Neuronal stem cell (in vitro differentiated cells): ENCODE measurements at regions not wholly inside any gene's neighbourhood (a gene's known extent, or its start where the extent isn't known, plus 50 kb on each side); places are given as distances from the start of the nearest gene placed in this dataset.

Experiments
- DNase-seq: peaks from one replicate; pipeline ENCODE4 v3.0.0-alpha.2; 2013; ENCODE audit warnings: low spot score
- H2AFZ ChIP-seq: one replicate; pipeline ENCODE4 v1.6.1; 2013; ENCODE audit warnings: mild to moderate bottlenecking, low read length, inconsistent platforms
- H2AK5ac ChIP-seq: 2 replicates; pipeline ENCODE4 v1.6.1; 2013; ENCODE audit warnings: low read depth, mild to moderate bottlenecking, inconsistent platforms, low read length, moderate library complexity, mixed read lengths
- H2BK120ac ChIP-seq: 2 replicates; pipeline ENCODE4 v1.6.1; 2013; ENCODE audit warnings: low read depth, mild to moderate bottlenecking, inconsistent platforms, low read length, moderate library complexity, mixed read lengths
- H2BK12ac ChIP-seq: one replicate; pipeline ENCODE4 v1.6.1; 2013; ENCODE audit warnings: low read length, inconsistent platforms
- H2BK15ac ChIP-seq: 2 replicates; pipeline ENCODE4 v1.6.1; 2013; ENCODE audit warnings: mild to moderate bottlenecking, low read length, inconsistent platforms, mixed read lengths
- H2BK5ac ChIP-seq: one replicate; pipeline ENCODE4 v1.6.1; 2013; ENCODE audit warnings: inconsistent platforms, mild to moderate bottlenecking, low read length, moderate library complexity
- H3K14ac ChIP-seq: one replicate; pipeline ENCODE4 v1.6.1; 2013; ENCODE audit warnings: low read length, inconsistent platforms
- H3K18ac ChIP-seq: 2 replicates; pipeline ENCODE4 v1.6.1; 2013; ENCODE audit warnings: low read length, inconsistent platforms
- H3K23ac ChIP-seq: 2 replicates; pipeline ENCODE4 v1.6.1; 2013; ENCODE audit warnings: low read depth, mild to moderate bottlenecking, mixed read lengths, low read length, inconsistent platforms; ENCODE audit not compliant: poor library complexity
- H3K27ac ChIP-seq: replicated peaks from 3 replicates; pipeline ENCODE4 v1.5.1; 2013; ENCODE audit warnings: low read length, inconsistent platforms
- H3K27me3 ChIP-seq, 3 experiments: 2 replicates each; pipeline ENCODE4 v1.6.1; 2013; ENCODE audit warnings: low read length in 3 of 3, mild to moderate bottlenecking in 2 of 3, inconsistent platforms in 1 of 3, low read depth in 1 of 3, mixed read lengths in 1 of 3, moderate library complexity in 1 of 3; ENCODE audit not compliant: control insufficient read depth in 3 of 3, insufficient read depth in 3 of 3
- H3K36me3 ChIP-seq, 2 donors: replicated peaks in 1 of 2; 2 replicates each; pipeline ENCODE4 v1.6.1; 2013; ENCODE audit warnings: low read length in 2 of 2; ENCODE audit not compliant: control insufficient read depth in 2 of 2, insufficient read depth in 2 of 2
- H3K4ac ChIP-seq: 2 replicates; pipeline ENCODE4 v1.6.1; 2013; ENCODE audit warnings: inconsistent platforms, mild to moderate bottlenecking, low read length, moderate library complexity
- H3K4me1 ChIP-seq, 2 donors: 1 replicate in 1 of 2; 2 replicates in 1 of 2; pipeline ENCODE4 v1.6.1; 2013; ENCODE audit warnings: low read length in 2 of 2, low read depth in 1 of 2; ENCODE audit not compliant: control insufficient read depth in 2 of 2, insufficient read depth in 1 of 2
- H3K4me2 ChIP-seq: one replicate; pipeline ENCODE4 v1.6.1; 2013; ENCODE audit warnings: mild to moderate bottlenecking, low read length, inconsistent platforms; ENCODE audit not compliant: insufficient read depth, poor library complexity, severe bottlenecking
- H3K4me3 ChIP-seq, 2 donors: 2 replicates each; pipeline ENCODE4 v1.5.1; 2013; ENCODE audit warnings: low read length in 2 of 2, mild to moderate bottlenecking in 2 of 2, inconsistent platforms in 1 of 2, moderate library complexity in 1 of 2
- H3K79me1 ChIP-seq: one replicate; pipeline ENCODE4 v1.6.1; 2013; ENCODE audit warnings: low read depth, mild to moderate bottlenecking, inconsistent platforms, low read length, moderate library complexity
- H3K9ac ChIP-seq: one replicate; pipeline ENCODE4 v1.6.1; 2013; ENCODE audit warnings: mild to moderate bottlenecking, low read depth, low read length, inconsistent platforms; ENCODE audit not compliant: poor library complexity
- H3K9me3 ChIP-seq, 2 donors: replicated peaks in 1 of 2; 2 replicates each; pipeline versions ENCODE3 to v1.6.1; 2013; ENCODE audit warnings: low read length in 2 of 2, mild to moderate bottlenecking in 2 of 2, inconsistent platforms in 1 of 2, low read depth in 1 of 2, mixed read lengths in 1 of 2, moderate library complexity in 1 of 2; ENCODE audit not compliant: control insufficient read depth in 2 of 2, insufficient read depth in 1 of 2
- H4K8ac ChIP-seq: one replicate; pipeline ENCODE4 v1.6.1; 2013; ENCODE audit warnings: low read depth, mild to moderate bottlenecking, inconsistent platforms, low read length, moderate library complexity
- H4K91ac ChIP-seq: one replicate; pipeline ENCODE4 v1.6.1; 2013; ENCODE audit warnings: low read length, low read depth, mild to moderate bottlenecking, inconsistent platforms; ENCODE audit not compliant: poor library complexity
- WGBS, 2 donors: extraction: QIAGEN DNeasy Blood & Tissue Kit; methylation state at CpG; one replicate each; pipeline ENCODE4 v1.1.7; 2013; ENCODE audit warnings: missing lambda C conversion rate in 2 of 2, mixed read lengths in 1 of 2; ENCODE audit not compliant: insufficient read length in 2 of 2, insufficient replicate concordance in 1 of 2; ENCODE audit errors: extremely low coverage in 2 of 2; 5-methylcytosine and 5-hydroxymethylcytosine counted together

GRCh38 chr18:54076166-54076565, 148.3 kb downstream of the MBD2 start:
- Histone ChIP-seq H3K18ac (no peak overlapping the region), H2AK5ac (no peak overlapping the region), H3K4me3 (no peak overlapping the region), H2BK12ac (no peak overlapping the region), H3K27me3 (no peaks in the 10 kb centered on the region), H3K14ac (no peak overlapping the region), H3K9ac (no peak overlapping the region), H3K4me2 (no peak overlapping the region), H3K4ac (no peak overlapping the region), H2BK15ac (no peak overlapping the region), H3K9me3 (no peaks in the 10 kb centered on the region), H4K91ac (no peak overlapping the region), H3K36me3 (no peaks in the 10 kb centered on the region), H2BK5ac (no peak overlapping the region), H3K4me1 (no peaks in the 10 kb centered on the region), H3K79me1 (no peaks in the 10 kb centered on the region), H4K8ac (no peak overlapping the region), H3K27ac (no peak overlapping the region), H2BK120ac (no peak overlapping the region), H3K23ac (no peak overlapping the region), H2AFZ (no peak overlapping the region)
- no CpG with 5 or more reads among the region's 1 CpG for WGBS, 2 donors
- DNase-seq = no peak

GRCh38 chr18:54075689-54076088, 148.8 kb downstream of the MBD2 start:
- Histone ChIP-seq H3K4me2 (no peak overlapping the region), H3K27me3 (no peaks in the 10 kb centered on the region), H2BK15ac (no peak overlapping the region), H3K4ac (no peak overlapping the region), H3K9ac (no peak overlapping the region), H3K9me3 (no peaks in the 10 kb centered on the region), H3K36me3 (no peaks in the 10 kb centered on the region), H2BK5ac (no peak overlapping the region), H3K4me1 (no peaks in the 10 kb centered on the region), H3K23ac (no peak overlapping the region), H3K4me3 (no peak overlapping the region), H4K8ac (no peak overlapping the region), H2BK12ac (no peak overlapping the region), H2AFZ (no peak overlapping the region), H4K91ac (no peak overlapping the region), H2BK120ac (no peak overlapping the region), H2AK5ac (no peak overlapping the region), H3K18ac (no peak overlapping the region), H3K27ac (no peak overlapping the region), H3K14ac (no peak overlapping the region), H3K79me1 (no peaks in the 10 kb centered on the region)
- no peak for DNase-seq
- no CpG with 5 or more reads among the region's 3 CpGs for WGBS, 2 donors

GRCh38 chr18:54069729-54070128, 154.7 kb downstream of the MBD2 start:
- no peaks in the 10 kb centered on the region for H3K9me3 ChIP-seq
- H2AK5ac ChIP-seq = no peak overlapping the region
- no peak overlapping the region for H3K27ac ChIP-seq
- H3K4me1 ChIP-seq = no peaks in the 10 kb centered on the region
- H3K9ac ChIP-seq = no peak overlapping the region
- no peak overlapping the region for H2BK5ac ChIP-seq
- no CpG with 5 or more reads among the region's 1 CpG for WGBS, 2 donors
- no peak overlapping the region for H4K91ac ChIP-seq
- H3K36me3 ChIP-seq = no peaks in the 10 kb centered on the region
- no peak overlapping the region for H3K4me3 ChIP-seq
- H3K4me2 ChIP-seq = no peak overlapping the region
- no peaks in the 10 kb centered on the region for H3K79me1 ChIP-seq
- no peak overlapping the region for H3K14ac ChIP-seq
- no peak for DNase-seq
- no peak overlapping the region for H4K8ac ChIP-seq
- H2BK120ac ChIP-seq = no peak overlapping the region
- H3K23ac ChIP-seq = no peak overlapping the region
- H2BK12ac ChIP-seq = no peak overlapping the region
- H3K27me3 ChIP-seq = no peaks in the 10 kb centered on the region
- no peak overlapping the region for H3K18ac ChIP-seq
- H2BK15ac ChIP-seq = no peak overlapping the region
- no peak overlapping the region for H2AFZ ChIP-seq
- no peak overlapping the region for H3K4ac ChIP-seq

- WGBS, 2 donors = 100% methylated on average over 1 of the region's 3 CpGs; no CpG with 5 or more reads in 1 of the 2 donors
- H3K36me3 ChIP-seq = no peaks in the 10 kb centered on the region
- DNase-seq = no peak
Observed at GRCh38 chr18:54060343-54061005, 164.0 kb downstream of the MBD2 start.

More at GRCh38 chr18:54060343-54061005, 164.0 kb downstream of the MBD2 start:
- no peak overlapping the region for H2BK15ac ChIP-seq
- H3K79me1 ChIP-seq = no peaks in the 10 kb centered on the region
- H3K27me3 ChIP-seq = no peaks in the 10 kb centered on the region
- no peak overlapping the region for H3K4ac ChIP-seq
- H2BK12ac ChIP-seq = no peak overlapping the region
- no peak overlapping the region for H3K18ac ChIP-seq
- H4K8ac ChIP-seq = no peak overlapping the region
- no peak overlapping the region for H2BK120ac ChIP-seq
- no peak overlapping the region for H2AK5ac ChIP-seq
- no peaks in the 10 kb centered on the region for H3K9me3 ChIP-seq
- no peaks in the 10 kb centered on the region for H3K4me1 ChIP-seq
- H2BK5ac ChIP-seq = no peak overlapping the region
- H3K4me2 ChIP-seq = no peak overlapping the region
- no peak overlapping the region for H3K4me3 ChIP-seq
- H2AFZ ChIP-seq = no peak overlapping the region
- no peak overlapping the region for H4K91ac ChIP-seq
- no peak overlapping the region for H3K9ac ChIP-seq
- no peak overlapping the region for H3K14ac ChIP-seq
- no peak overlapping the region for H3K23ac ChIP-seq
- no peak overlapping the region for H3K27ac ChIP-seq
